GM21526 (cell line): ENCODE measurements at regions not wholly inside any gene's neighbourhood (a gene's known extent, or its start where the extent isn't known, plus 50 kb on each side); places are given as distances from the start of the nearest gene placed in this dataset.

ENCODE experiments used
- ATAC-seq: cut with Tn5 transposase; IDR thresholded peaks from one replicate; pipeline ENCODE4 v1.9.1; 2021; ENCODE audit warnings: moderate library complexity; ENCODE audit not compliant: unreplicated experiment, low FRiP score

DNA sequence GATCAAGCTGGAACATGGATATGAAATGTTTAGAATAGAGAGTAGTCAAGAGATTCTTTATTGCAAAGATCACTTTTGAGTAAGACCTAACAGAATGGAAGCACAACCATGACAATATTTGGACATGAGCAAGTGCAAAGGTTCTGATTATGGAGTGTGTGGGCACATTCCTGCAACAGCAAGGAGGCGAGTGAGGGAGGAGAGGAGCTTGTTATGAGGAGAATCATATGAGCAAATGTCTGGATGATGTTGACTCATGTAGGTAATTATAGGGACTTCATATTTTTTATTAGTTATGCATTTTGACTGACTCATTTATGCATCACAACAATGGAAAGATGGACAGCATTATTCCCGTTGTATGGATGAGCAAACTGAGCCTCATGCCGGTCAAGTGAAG lies 100.8 kb upstream of the SLC35B3 start:
- ATAC-seq: no peak

DNA sequence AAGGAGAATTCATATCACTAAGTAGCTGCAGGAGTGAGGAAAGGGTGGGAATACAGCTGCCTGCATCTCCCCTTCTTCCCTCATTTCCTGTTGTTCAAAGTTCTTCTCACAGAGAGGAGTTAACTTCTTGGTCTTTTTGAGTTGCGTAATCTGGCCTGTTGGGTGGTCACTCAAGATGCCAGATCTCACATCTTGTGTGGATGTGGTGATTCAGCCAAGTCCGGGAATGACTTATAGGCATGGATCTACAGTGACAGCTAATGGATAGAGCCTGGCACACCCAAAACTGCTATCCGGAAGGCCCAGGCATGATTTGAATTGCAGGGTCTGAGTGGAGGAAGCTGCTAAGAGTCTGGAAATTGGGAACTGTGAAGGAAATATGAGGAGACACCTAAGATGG lies 100.2 kb upstream of the SLC35B3 start:
- ATAC-seq: no peak

DNA sequence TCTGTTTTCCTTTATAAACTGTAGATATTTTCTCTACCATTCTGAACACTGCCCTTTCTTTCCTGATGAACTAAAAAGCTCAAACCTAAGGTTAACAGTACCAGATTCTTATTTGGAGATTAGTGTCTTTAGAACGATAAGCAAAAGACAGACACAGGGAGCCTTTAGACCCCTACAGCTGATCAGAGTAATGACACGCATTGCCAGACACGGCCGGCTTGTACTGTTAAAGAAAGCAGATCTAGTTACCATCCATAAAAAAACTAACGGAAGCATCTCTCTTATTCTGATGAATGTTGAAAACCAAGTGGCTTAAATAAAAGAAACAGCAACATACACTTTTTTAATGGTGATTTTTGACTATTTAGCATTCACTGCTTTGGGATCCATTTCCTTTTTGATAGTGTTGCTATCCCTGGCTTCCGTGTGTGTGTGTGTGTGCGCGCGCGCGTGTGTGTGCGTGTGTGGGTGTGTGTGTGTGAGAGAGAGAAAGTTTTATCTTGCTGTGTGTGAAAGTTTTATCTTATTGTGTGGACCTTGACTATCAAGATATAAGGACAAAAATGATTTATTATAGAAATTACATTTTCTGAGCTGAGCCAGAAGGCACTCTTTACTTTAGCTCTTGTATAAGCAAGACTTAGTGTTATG lies 95.6 kb upstream of the SLC35B3 start:
- ATAC-seq: no peak

DNA sequence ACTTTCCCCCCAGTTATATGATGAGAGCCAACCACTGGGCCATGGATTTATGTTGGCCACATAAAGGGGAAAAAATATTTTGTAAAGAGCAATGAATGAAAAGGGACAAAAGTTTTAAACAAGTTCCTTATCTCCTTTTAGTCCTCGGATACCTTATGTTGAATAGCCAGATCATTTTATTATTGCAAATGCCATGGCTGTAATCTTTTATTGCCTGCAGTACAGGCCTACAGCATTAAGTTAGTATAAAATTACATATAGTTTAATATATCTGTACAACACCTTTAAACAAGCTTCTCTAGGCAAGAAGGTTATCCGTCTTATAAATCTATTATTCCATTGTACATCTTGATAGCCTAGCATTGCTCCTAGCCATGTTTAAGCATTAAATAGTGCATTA lies 93.9 kb upstream of the SLC35B3 start:
- no peak for ATAC-seq

DNA sequence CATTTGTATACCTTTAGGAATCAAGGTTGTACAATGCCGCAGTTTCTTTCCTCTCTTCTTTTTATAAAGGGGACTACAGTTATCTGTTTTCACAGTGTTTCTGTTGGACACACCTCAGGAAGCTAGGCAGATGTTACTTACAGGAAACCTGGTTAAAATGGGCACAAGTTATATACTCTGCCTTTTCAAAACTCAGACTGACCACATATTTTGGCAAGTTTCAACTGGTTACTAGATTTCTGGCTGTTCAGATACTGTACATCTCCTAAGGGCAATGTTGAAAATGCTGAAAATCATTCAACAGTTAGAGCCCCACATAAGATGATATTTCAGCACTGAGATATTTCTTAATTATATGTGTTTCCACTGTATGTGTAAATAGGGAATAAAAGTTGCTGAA lies 92.5 kb upstream of the SLC35B3 start:
- no peak for ATAC-seq

DNA sequence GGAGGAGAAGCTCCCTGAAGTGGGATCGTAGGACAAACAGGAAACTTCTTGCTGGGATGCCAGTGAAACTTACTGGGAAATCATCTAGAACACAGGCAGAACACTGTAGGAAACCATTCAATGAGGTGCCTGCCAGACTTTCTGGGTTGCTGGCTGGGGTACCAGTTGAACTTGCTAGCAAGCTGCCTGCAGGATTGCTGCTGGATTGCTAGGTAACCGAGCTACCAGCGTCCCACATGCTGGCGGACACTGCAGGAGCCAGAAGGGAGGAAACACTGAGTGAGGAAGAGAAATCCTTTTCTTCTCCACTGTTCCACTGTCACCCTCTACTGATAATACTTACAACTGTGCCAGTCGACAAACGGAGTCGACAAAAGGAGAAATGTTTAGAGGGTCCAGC lies 91.3 kb upstream of the SLC35B3 start:
- no peak for ATAC-seq

DNA sequence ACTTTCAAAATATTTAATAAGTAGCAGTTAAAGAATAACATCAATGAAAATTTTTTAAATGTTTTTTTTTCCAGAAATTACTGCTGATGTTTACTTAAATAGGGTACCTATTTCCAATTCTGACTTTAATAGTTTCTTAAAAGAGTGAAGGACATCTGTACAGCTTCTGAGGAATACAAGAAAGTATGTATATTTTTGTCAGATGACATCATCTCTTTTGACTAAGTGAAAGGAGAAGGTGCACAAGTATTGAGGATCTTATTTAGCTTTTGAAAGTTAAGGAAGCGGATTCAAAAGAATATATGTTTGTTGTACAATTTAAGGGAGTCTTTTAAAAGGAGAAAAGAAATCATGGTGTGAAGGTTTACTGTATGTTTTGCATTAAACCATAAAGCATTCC lies 90.0 kb upstream of the SLC35B3 start:
- no peak for ATAC-seq

DNA sequence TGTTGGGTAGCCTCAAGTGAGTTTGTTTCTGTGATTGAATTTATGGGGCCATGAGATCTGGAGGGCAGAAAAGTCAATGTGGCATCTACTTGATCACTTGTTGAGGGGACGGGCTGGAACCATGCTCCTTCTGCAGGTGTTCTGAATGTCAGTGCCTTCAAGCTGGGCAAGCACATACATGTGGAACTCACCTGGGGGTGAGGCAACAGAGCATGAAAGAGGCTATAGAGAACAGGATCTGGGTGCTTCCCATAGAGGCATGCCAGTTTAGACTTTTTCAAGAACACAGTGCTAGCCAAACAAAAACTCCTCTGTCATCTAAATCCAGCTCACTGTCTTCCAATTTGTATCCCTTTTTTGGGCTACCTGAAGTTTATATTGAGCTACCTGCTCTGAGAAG lies 77.8 kb upstream of the SLC35B3 start:
- ATAC-seq: no peak

DNA sequence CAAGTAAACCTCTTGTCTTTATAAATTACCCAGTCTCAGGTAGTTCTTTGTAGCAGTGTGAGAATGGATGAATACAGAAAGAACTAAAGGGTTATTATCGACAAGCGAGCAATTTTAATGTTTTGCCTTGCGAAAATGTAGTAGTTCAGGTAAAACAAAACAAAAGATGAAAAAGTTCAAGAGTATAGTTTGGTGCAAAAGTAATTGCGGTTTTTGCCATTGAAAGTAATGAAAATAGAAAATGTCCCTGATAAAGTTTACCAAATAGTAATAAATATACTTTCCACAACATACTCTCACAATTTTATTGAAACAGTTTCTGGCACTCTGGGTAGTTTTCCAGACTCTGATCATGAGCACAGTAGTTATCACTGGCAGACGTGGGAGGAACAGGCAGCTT lies 71.9 kb upstream of the SLC35B3 start:
- ATAC-seq: no peak

DNA sequence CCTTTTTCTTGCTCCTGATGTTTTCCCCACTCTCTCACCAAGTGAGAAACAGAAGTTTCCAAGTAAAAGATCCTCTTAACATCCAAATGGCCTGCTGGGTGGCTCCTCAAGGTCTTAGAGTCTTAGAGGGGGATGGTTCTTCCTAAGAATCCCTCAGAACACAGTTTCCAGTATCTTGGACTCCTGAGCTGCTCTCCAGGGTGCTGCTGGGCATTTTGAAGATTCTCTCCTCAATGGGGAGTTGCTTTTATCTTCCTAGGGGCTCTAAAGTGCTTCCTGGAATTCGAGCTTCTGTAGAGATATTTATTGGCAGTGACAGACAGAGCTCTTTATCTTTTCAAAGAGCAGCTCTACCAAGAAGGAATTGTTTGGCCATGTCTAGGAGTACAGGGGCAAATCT lies 70.8 kb upstream of the SLC35B3 start:
- no peak for ATAC-seq

DNA sequence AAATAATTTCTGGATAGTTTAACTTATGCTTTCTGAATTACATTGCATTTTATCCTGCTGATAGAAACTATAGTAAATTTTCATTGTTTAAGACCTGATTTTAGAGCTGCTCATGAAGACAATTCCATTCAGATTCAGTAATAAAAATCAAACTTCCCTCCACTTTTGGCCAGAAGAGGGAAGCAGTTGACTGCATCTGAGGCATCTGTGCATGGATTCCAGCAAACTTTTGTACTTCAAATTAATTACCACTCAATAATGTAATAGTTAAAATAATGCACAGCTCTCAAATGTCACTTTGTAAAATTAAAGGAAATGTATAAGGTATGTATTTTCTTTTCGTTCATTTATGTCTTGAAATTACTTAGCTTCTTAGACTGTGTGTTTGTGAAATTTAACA lies 64.2 kb upstream of the SLC35B3 start:
- no peak for ATAC-seq

DNA sequence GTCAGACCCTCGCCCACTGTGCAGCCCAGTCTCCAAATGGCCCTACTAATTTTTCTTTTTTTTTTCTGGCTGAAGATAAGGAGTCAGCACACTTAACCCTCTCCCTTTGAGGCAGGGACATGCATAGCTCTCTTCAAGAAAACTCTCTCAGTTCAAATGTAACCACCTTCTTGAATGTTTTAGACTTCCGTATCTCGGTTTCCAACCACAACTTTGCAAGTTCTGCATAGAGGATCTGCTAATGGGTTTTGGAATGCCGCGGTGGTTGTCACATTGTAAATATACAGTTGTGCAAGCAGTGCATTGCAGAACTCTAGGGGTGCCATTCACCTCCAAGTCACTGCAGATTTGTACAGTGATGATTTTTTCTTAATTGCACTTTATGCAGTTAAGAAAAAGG lies 59.4 kb upstream of the SLC35B3 start:
- ATAC-seq: no peak

DNA sequence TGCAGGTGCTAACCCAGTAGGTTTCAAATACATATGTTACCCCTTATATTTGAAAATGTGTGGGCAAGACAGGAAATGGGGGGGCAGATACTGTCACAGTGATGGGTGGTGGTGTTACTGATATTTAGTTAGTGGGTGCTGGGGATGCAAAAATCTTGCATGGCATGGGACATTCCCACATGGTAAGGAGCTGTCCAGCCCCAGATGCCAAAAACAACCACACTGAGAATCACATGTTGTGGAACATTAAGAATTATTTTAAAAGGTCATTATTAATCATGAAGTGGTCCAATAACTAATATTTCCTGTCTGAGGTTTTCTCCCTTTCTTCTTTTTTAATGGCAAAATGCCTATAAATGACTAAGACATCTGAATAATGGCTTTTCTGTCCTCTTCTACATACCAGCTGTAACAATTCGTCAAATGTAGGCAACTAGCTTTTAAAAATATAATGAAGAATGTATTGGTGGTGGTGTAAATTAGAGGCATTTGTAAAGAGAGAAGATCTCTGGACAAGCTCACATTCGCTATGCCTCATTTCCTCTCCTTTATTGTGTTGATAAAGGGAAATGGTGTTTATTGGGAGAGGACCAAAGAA lies 57.3 kb upstream of the SLC35B3 start:
- ATAC-seq: no peak
